Activated CD4-positive, alpha-beta T cell treated with anti-CD3 and anti-CD28 coated beads for 24 hours (primary cell): ENCODE measurements at regions not wholly inside any gene's neighbourhood (a gene's known extent, or its start where the extent isn't known, plus 50 kb on each side); places are given as distances from the start of the nearest gene placed in this dataset.
A peak's percentile ranks its signal among the peaks of the same experiment; 100 is the strongest.

ENCODE experiments used
- DNase-seq, 2 donors: peaks; one replicate each; pipeline ENCODE4 v3.0.0-alpha.2; 2020; ENCODE audit warnings: low read depth in 2 of 2

GRCh38 chr1:36582066-36582755 is 99.5 kb upstream of the CSF3R start:
- DNase-seq: no peak

- no peak for DNase-seq
Observed at GRCh38 chr1:36580524-36580923, 97.8 kb upstream of the CSF3R start.

GRCh38 chr1:36579039-36579438 is 96.3 kb upstream of the CSF3R start:
- no peak for DNase-seq

DNA sequence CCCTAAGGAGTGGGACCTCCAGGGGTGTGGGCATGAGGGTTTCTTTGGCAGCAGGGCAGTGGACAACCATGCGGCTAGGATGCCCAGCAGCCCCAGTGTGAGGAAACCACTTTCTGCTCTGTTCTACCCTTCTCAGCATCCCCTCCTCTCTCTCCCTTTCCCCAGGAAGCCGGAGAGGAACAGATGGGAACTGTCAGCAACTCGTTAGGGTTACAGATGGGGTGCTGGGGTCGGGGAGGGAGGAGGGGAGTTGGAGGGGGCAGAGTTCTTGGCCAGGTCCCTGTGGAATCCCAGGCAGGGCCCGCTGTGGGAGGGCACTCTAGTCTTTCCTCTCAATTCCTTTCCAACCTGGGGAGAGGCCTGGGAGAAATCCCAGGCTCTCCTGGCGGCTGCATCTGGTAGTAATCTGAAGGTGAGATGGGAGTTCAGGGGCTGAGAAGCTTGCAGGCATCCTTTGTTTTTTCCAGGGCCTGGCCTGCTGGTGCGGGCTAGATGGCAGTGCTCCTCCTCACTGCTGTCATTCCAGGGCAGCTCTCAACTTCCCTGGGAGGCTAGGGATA is 93.9 kb upstream of the CSF3R start:
- no peak for DNase-seq

DNA sequence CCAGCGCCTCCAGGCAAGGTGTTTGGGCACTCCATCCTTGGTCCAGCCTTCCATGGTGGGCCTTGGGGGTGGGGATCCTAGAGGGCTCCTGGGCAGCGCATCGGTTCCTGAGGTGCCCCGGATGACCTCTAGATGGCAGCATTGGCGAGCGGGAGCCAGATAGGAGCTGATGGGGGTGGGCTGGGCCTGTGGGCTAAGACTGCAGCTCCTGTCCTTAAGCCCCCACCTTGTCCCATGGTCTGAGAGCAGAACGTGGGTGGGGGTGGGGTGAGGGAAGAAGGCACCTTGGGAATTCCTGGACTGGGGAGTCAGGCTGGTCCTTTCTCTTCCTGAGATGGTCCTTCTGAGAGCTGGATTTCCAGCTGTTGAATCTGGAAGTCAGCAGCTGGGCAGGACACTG is 93.4 kb upstream of the CSF3R start:
- peak; percentile 35 to 46 for DNase-seq

GRCh38 chr1:36573445-36573844 is 90.7 kb upstream of the CSF3R start:
- no peak for DNase-seq

- no peak for DNase-seq
Observed at GRCh38 chr1:36572906-36573305, 90.2 kb upstream of the CSF3R start.

DNA sequence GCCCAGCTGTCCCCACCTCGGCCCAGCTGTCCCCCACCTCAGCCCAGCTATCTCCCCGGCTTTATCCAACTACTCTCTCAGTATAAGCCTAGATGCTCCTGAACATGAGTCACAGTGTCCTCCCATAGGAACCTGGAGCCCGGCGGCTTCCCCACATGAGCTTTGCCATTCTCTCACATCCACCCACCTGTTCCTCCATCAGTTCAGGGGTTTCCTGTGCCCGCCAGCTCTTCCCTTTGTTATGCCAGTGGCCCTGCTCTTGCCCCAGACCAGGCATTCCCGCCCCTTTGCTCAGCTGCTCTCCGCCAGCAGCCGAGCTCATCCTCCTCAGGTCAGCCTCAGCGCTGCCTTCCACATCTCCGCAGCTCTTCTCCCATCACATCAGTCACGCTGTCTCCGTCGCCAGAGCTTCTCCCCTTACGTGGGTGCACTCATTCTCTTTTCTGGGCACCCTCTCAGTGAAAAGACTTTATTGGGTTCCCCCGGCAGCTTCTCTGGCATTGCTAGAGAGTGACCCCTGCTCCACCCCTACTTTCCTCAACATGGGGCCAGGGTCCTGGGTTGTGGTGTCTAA is 89.5 kb upstream of the CSF3R start:
- DNase-seq: no peak

GRCh38 chr1:36571106-36571505 is 88.4 kb upstream of the CSF3R start:
- DNase-seq: no peak

DNA sequence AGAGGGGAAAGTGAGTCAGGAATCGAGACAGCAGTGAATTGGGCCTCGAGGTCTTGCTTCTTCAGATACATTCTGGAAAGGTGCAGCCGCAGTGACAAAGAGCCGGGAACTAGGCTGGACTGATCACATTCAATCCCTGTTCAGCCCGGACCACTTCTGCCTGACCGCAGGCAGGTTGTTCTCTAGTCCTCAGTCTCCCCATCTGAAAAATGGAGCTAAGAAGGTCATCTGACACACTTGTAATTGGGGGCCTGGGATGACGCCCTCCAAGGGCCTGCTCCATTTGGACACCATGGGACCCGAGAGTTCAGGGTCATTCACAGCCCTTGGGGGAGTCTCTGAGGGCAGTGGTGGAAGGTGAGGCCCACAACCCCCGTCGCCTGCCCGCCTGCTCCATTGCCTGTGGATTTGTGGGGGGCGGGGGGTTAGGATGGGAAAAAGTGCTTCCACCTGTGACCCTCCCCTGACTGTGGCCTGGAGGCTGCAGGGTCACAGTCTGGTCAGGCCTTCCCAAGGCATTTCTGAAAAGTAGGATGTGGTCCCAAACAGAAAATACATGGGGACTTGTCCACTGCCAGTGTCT is 87.9 kb upstream of the CSF3R start:
- DNase-seq: no peak

- DNase-seq: no peak
Observed at GRCh38 chr1:36570006-36570405, 87.3 kb upstream of the CSF3R start.

DNA sequence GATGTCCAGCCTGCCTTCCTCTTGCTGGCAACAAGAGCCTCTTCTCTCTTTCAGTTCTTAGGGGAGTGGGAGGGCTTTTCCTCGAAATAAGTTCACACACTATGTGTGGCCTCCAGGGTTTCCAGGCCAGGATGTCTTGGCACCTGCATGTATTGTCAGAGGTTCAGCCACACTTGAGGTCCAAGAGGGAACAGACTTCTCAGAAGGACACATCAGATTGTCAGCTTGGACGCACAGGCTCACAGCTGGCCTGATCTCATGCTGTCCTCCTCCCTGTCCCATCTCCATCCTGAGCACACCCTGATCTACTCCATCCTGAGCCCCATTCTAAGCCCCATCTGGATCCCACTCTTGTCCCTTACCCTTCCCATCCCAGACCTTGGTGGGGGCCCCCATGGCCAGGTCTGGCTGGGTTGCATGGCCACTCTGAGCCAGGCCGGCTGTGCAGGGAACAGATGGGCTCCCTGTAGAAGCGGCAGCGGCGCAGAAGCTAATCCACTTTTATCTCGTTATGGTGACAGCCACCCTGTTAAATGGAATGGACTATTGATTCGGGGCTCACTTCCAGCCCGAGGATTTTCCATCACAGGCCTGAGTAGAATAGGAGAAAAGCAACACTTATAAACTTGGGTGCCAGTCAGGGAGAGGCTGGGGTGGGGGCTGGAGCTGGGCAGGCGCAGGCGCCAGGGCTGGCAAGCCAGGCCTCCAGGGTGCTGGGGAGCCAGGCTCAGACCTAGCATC is 85.1 kb upstream of the CSF3R start:
- DNase-seq: no peak

- DNase-seq: no peak
Observed at GRCh38 chr1:36565576-36566501, 83.1 kb upstream of the CSF3R start.

DNA sequence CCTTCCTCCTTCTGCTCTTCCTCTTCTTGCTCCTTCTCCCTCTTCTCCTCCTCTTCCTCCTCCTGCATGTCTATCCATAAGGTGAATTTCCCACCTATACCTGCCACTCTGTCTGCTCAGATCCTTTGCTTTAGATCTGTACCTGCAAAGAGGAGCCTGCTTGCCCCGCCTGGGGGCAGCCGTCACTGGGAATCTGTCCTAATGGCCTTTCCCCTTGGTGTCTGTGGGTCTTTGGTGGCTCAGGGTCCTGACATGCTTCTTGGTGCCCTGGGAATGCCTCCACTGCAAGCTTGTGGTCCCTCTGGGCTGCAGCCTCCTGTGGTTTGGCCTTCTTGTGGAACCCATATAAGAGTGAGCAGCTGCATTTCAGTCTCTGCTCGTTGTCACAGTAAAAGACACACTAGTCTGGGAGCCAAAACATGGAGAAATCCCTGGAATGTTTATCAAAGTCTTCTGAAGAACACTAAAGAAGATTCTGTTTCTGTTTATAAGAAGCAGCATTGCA is 79.5 kb upstream of the CSF3R start:
- no peak for DNase-seq

DNA sequence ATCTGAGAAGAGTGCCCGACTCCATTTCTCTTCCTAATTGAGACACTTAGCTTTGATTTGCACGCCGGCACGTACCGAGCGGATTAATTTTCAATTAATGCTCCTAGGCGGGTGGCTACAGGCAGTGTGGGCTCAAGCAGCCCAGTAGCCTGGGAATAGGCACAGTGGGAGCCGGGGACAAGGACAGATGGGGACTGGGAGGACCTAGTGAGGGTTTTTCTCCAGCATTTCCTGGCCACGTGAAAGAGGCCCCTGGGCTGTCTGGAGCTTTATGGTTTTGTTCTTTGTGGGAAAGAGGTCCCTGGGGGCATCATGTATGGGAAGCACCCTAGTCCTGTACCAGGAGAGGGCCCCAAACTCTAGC is 78.6 kb upstream of the CSF3R start:
- no peak for DNase-seq

DNA sequence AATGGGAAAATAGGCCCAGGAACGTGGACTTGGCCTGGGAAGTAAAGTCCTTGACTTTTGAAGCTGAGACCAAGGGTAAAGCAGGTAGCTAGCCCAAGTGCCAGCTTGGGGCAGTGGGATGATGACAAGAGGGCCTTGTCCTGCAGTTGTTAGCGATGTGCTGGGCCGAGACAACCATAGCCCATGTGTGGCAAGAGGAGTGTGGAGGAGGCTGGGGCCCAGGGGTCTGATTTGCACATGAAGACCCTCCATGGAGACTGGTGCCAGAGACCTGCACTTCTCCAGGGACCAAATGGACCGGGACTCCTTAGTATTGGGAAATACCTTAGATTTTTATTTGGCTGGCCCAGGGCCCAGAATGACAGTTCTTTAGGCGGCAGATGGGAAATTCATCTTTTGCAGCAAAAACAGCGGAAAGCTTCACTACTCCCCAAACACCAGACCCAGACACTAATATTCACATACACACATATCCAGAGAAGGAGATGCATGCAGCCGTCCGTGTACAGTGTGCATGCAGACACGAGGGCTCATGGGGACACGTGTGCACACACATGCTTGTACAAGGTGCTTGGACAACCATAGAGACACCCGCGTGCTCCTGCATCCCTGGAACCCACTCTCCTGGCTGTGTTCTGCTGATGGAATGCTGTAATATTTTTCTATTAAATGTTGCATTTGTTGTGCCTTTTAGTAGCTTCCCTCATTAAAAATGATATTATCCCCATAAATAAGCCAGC is 78.1 kb upstream of the CSF3R start:
- DNase-seq: no peak

DNA sequence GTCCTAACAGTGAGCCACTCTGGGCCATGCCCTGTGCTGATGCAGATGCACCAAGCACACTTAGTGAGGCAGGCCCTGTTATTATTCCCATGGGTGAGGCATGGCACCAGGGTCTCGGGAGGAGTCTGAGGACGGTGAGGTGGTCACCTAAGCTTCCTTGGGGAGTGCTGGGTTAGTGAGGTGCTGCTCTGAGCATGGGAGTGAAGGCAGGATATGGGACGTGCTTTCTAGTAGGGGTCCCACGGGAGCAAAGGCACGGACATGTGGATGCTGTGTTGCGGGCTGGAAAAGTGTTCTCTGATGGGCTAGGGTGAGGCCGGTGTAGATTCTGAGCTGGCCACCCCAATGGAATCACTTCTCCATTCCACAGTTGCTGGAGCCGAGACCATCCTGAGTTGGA is 77.5 kb upstream of the CSF3R start:
- DNase-seq: no peak

GRCh38 chr1:36559061-36559460 is 76.3 kb upstream of the CSF3R start:
- no peak for DNase-seq

DNA sequence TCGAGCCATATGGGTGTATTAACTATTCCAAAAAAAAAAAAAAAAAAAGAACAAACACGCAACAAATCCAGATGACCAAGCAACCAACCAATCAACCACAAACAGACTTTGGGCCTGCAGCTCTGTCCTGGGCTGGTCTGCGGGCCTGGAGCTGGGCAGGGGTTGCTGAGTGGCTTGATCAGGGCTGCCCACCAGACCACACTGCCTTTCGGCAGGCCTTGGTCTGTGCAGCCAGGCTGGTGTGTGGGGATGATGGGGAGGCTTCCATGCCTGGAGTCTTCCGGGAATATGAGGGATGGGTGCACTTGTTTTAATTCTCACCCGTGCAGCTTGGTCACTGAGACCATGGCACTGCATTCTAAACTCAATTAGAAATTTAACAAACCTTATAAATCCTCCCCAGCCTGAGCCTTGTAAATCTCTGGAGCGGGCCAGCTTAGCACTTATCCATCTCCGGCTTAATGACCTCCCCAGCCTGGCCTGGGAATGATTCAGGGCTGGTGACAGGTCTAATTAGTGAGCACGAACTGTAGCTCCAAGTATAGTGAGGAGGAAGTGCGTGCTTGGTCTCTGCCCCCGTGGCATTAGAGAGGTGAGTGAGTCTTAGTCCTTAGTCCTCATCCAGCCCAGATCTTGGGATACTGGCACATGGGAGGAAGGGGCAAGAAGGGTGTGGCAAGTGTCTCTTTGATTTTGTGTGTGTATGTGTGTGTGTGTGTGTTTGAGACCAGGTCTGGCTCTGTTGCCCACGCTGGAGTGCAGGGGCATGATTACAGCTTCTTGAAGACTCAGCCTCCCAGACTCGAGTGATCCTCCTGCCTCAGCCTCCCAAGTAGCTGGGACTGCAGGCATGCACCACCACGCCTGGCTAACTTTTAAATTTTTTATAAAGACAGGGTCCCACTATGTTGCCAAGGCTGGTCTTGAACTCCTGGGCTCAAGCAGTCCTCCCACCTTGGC is 74.6 kb upstream of the CSF3R start:
- DNase-seq: no peak
